ENCODE measurements at regions not wholly inside any gene's neighbourhood (a gene's known extent, or its start where the extent isn't known, plus 50 kb on each side); places are given as distances from the start of the nearest gene placed in this dataset.

DNA sequence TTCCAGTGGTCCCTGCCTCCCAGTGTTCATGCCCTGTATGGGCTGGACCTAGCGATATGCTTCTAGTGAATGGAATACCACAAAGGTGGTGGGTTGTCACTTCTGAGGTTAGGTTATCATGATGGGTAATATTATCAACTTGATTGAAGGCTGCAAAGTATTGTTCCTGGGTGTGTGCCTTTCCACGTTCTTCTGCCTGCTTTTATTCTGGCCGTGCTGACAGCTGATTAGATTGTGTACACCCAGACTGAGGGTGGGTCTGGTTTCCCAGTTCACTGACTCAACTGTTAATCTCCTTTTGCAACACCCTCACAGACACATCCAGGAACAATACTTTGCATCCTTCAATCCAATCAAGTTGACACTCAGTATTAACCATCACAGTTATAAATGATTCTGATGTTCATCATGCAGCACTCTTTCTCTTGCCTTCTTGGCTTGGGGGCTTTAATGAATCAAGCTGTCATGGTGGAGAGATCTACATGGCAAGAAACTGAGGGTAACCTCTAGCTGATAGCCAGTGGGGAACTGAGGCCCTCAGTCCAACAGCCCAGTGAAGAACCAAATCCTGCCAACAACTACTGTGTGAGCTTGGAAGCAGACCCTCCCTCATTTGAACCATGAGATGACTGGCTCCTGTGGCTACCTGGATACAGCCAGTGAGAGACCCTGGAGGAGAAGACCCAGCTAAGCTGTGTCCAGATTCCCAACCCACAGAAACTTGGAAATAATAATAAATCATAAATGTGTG lies 63.0 kb upstream of the CELF4 start:
- DNase-seq = no peak
- Histone ChIP-seq H3K27ac (ENCODE audit: low read length, poor library complexity, severe bottlenecking) (no peak overlapping the region), H2BK120ac (ENCODE audit: low read depth, low read length) (no peak overlapping the region), H3K36me3 (ENCODE audit: control insufficient read depth in 1 of 2, insufficient read depth in 2 of 2, low read depth in 1 of 2, low read length in 2 of 2) (no peaks in the 10 kb centered on the region), H2BK12ac (ENCODE audit: low read length in 2 of 2) (no peak overlapping the region), H2BK5ac (ENCODE audit: low read depth, low read length, poor library complexity, severe bottlenecking) (no peak overlapping the region), H3K9me3 (ENCODE audit: control insufficient read depth, low read length) (no peaks in the 10 kb centered on the region), H3K4ac (ENCODE audit: low read depth in 1 of 2, low read length in 2 of 2) (no peak overlapping the region), H4K91ac (ENCODE audit: low read length) (no peak overlapping the region), H3K79me1 (replicated peaks; ENCODE audit: low read length, poor library complexity, severe bottlenecking) (no peaks in the 10 kb centered on the region), H3K23ac (ENCODE audit: low read length in 2 of 2) (no peak overlapping the region), H3K18ac (ENCODE audit: low read depth in 1 of 2, low read length in 2 of 2) (no peak overlapping the region), H3K27me3 (ENCODE audit: control insufficient read depth in 1 of 2, insufficient read depth in 1 of 2, low read length in 2 of 2) (no peaks in the 10 kb centered on the region), H3K4me2 (ENCODE audit: low read length, poor library complexity, severe bottlenecking) (no peak overlapping the region), H3K14ac (ENCODE audit: low read length in 2 of 2) (no peak overlapping the region), H2AK5ac (ENCODE audit: low read length, severe bottlenecking) (no peak overlapping the region), H2BK15ac (ENCODE audit: low read depth, poor library complexity, severe bottlenecking) (no peak overlapping the region), H2AFZ (ENCODE audit: low read depth, low read length) (no peak overlapping the region), H3K4me1 (ENCODE audit: control insufficient read depth, insufficient read depth, low read depth, low read length) (no peaks in the 10 kb centered on the region), H3K9ac (ENCODE audit: low read length) (no peak overlapping the region), H4K8ac (ENCODE audit: low read length) (no peak overlapping the region), H3K4me3 (ENCODE audit: insufficient read depth in 1 of 2, low read depth in 1 of 2, low read length in 2 of 2) (no peak overlapping the region)
- WGBS = 75% methylated on average over 3 of the region's 3 CpGs

DNA sequence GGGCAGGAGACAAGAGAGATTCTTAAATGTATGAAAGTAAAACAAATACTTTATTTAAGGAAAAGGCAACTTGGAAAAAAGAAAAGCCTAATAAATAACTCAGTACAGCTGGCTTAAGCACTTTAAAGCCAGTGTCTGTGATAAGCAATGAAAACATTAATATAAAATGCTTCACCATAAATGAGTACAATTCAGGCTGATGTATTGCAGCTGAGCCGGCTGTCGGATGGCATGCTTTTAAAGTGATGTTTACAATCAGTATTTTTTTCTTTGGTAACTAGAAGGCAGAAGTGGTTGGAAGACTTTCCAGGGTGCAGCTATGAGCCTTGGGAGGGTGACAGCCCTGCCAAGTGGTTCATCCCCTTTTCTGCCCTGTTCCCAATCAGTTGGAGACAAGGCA lies 58.7 kb upstream of the CELF4 start:
- Histone ChIP-seq H3K4me3 (ENCODE audit: insufficient read depth in 1 of 2, low read depth in 1 of 2, low read length in 2 of 2) (no peak overlapping the region), H3K4me2 (ENCODE audit: low read length, poor library complexity, severe bottlenecking) (no peak overlapping the region), H2BK5ac (ENCODE audit: low read depth, low read length, poor library complexity, severe bottlenecking) (no peak overlapping the region), H2AFZ (ENCODE audit: low read depth, low read length) (no peak overlapping the region), H3K4me1 (ENCODE audit: control insufficient read depth, insufficient read depth, low read depth, low read length) (no peaks in the 10 kb centered on the region), H2BK120ac (ENCODE audit: low read depth, low read length) (no peak overlapping the region), H2AK5ac (ENCODE audit: low read length, severe bottlenecking) (no peak overlapping the region), H2BK15ac (ENCODE audit: low read depth, poor library complexity, severe bottlenecking) (no peak overlapping the region), H3K4ac (ENCODE audit: low read depth in 1 of 2, low read length in 2 of 2) (no peak overlapping the region), H3K27me3 (ENCODE audit: control insufficient read depth in 1 of 2, insufficient read depth in 1 of 2, low read length in 2 of 2) (no peaks in the 10 kb centered on the region), H3K9me3 (ENCODE audit: control insufficient read depth, low read length) (no peaks in the 10 kb centered on the region), H3K36me3 (ENCODE audit: control insufficient read depth in 1 of 2, insufficient read depth in 2 of 2, low read depth in 1 of 2, low read length in 2 of 2) (no peaks in the 10 kb centered on the region), H3K23ac (ENCODE audit: low read length in 2 of 2) (no peak overlapping the region), H3K9ac (ENCODE audit: low read length) (no peak overlapping the region), H2BK12ac (ENCODE audit: low read length in 2 of 2) (no peak overlapping the region), H3K18ac (ENCODE audit: low read depth in 1 of 2, low read length in 2 of 2) (no peak overlapping the region), H3K14ac (ENCODE audit: low read length in 2 of 2) (no peak overlapping the region), H4K91ac (ENCODE audit: low read length) (no peak overlapping the region), H3K27ac (ENCODE audit: low read length, poor library complexity, severe bottlenecking) (no peak overlapping the region), H3K79me1 (replicated peaks; ENCODE audit: low read length, poor library complexity, severe bottlenecking) (no peaks in the 10 kb centered on the region), H4K8ac (ENCODE audit: low read length) (no peak overlapping the region)
- WGBS = 94% methylated on average over 2 of the region's 2 CpGs
- no peak for DNase-seq

DNA sequence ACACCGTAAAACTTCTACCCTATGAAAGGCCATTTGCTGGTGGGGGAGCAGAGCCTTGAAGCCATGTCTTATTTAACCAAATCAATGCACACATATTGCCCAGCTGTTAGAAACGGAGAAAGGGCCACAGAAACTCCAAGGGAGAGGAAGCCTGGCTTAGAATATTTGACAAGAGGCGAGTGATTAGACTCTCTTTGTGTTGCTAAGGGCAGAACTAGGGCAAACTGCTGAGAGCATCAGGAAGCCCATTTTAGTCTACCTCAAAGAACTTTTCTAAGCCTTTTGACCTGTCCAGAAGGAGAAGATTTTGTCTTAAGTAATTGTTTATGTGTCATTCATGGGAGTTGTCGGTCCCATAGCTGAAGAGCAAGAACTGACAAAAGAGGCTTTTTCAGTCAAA lies 54.4 kb upstream of the CELF4 start:
- no peak overlapping the region for H3K4me2 ChIP-seq (ENCODE audit: low read length, poor library complexity, severe bottlenecking)
- H3K18ac ChIP-seq (ENCODE audit: low read depth in 1 of 2, low read length in 2 of 2) = no peak overlapping the region
- H2AK5ac ChIP-seq (ENCODE audit: low read length, severe bottlenecking) = no peak overlapping the region
- H3K9ac ChIP-seq (ENCODE audit: low read length) = no peak overlapping the region
- no peaks in the 10 kb centered on the region for H3K4me1 ChIP-seq (ENCODE audit: control insufficient read depth, insufficient read depth, low read depth, low read length)
- no peaks in the 10 kb centered on the region for H3K27me3 ChIP-seq (ENCODE audit: control insufficient read depth in 1 of 2, insufficient read depth in 1 of 2, low read length in 2 of 2)
- H2BK12ac ChIP-seq (ENCODE audit: low read length in 2 of 2) = no peak overlapping the region
- no peak overlapping the region for H4K8ac ChIP-seq (ENCODE audit: low read length)
- no peaks in the 10 kb centered on the region for H3K9me3 ChIP-seq (ENCODE audit: control insufficient read depth, low read length)
- H2BK120ac ChIP-seq (ENCODE audit: low read depth, low read length) = no peak overlapping the region
- no peak overlapping the region for H3K23ac ChIP-seq (ENCODE audit: low read length in 2 of 2)
- H2BK5ac ChIP-seq (ENCODE audit: low read depth, low read length, poor library complexity, severe bottlenecking) = no peak overlapping the region
- H3K36me3 ChIP-seq (ENCODE audit: control insufficient read depth in 1 of 2, insufficient read depth in 2 of 2, low read depth in 1 of 2, low read length in 2 of 2) = no peaks in the 10 kb centered on the region
- WGBS = 63% methylated on average over 4 of the region's 4 CpGs
- no peak overlapping the region for H4K91ac ChIP-seq (ENCODE audit: low read length)
- H3K4me3 ChIP-seq (ENCODE audit: insufficient read depth in 1 of 2, low read depth in 1 of 2, low read length in 2 of 2) = no peak overlapping the region
- no peak overlapping the region for H3K27ac ChIP-seq (ENCODE audit: low read length, poor library complexity, severe bottlenecking)
- no peak overlapping the region for H2AFZ ChIP-seq (ENCODE audit: low read depth, low read length)
- no peak overlapping the region for H2BK15ac ChIP-seq (ENCODE audit: low read depth, poor library complexity, severe bottlenecking)
- DNase-seq = no peak
- H3K79me1 ChIP-seq (replicated peaks; ENCODE audit: low read length, poor library complexity, severe bottlenecking) = no peaks in the 10 kb centered on the region
- no peak overlapping the region for H3K4ac ChIP-seq (ENCODE audit: low read depth in 1 of 2, low read length in 2 of 2)
- no peak overlapping the region for H3K14ac ChIP-seq (ENCODE audit: low read length in 2 of 2)

DNA sequence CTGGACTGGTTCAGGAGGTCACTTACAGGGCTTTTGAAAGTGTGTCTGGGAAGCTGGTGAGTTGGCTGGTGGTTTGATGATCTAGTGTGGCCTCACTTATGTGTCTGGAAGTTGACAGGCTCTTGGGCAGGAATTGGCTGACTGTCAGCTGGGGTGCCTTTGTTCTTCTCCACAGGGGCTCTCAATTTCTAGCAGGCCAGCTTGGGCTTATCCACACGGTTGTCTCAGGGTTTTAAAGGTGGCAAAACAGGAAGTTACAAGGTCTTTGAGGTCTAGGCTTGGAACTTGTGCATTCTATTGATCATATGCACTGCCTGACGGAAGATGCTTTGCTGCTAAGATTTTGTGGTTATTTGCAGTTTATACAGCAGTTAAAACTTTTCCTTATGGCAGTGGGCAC lies 52.0 kb upstream of the CELF4 start:
- DNase-seq = no peak
- Histone ChIP-seq H4K8ac (ENCODE audit: low read length) (no peak overlapping the region), H3K27me3 (ENCODE audit: control insufficient read depth in 1 of 2, insufficient read depth in 1 of 2, low read length in 2 of 2) (no peaks in the 10 kb centered on the region), H2AK5ac (ENCODE audit: low read length, severe bottlenecking) (no peak overlapping the region), H2BK15ac (ENCODE audit: low read depth, poor library complexity, severe bottlenecking) (no peak overlapping the region), H3K4me3 (ENCODE audit: insufficient read depth in 1 of 2, low read depth in 1 of 2, low read length in 2 of 2) (no peak overlapping the region), H3K9me3 (ENCODE audit: control insufficient read depth, low read length) (no peaks in the 10 kb centered on the region), H3K14ac (ENCODE audit: low read length in 2 of 2) (no peak overlapping the region), H3K9ac (ENCODE audit: low read length) (no peak overlapping the region), H3K79me1 (replicated peaks; ENCODE audit: low read length, poor library complexity, severe bottlenecking) (no peaks in the 10 kb centered on the region), H2BK12ac (ENCODE audit: low read length in 2 of 2) (no peak overlapping the region), H3K18ac (ENCODE audit: low read depth in 1 of 2, low read length in 2 of 2) (no peak overlapping the region), H2BK5ac (ENCODE audit: low read depth, low read length, poor library complexity, severe bottlenecking) (no peak overlapping the region), H4K91ac (ENCODE audit: low read length) (no peak overlapping the region), H3K4me1 (ENCODE audit: control insufficient read depth, insufficient read depth, low read depth, low read length) (no peaks in the 10 kb centered on the region), H3K36me3 (ENCODE audit: control insufficient read depth in 1 of 2, insufficient read depth in 2 of 2, low read depth in 1 of 2, low read length in 2 of 2) (no peaks in the 10 kb centered on the region), H3K4ac (ENCODE audit: low read depth in 1 of 2, low read length in 2 of 2) (no peak overlapping the region), H3K23ac (ENCODE audit: low read length in 2 of 2) (no peak overlapping the region), H2AFZ (ENCODE audit: low read depth, low read length) (no peak overlapping the region), H3K27ac (ENCODE audit: low read length, poor library complexity, severe bottlenecking) (no peak overlapping the region), H2BK120ac (ENCODE audit: low read depth, low read length) (no peak overlapping the region), H3K4me2 (ENCODE audit: low read length, poor library complexity, severe bottlenecking) (no peak overlapping the region)
- 50% methylated on average over 2 of the region's 2 CpGs for WGBS
